Esophagus (tissue), 2 donors: ENCODE measurements at regions not wholly inside any gene's neighbourhood (a gene's known extent, or its start where the extent isn't known, plus 50 kb on each side); places are given as distances from the start of the nearest gene placed in this dataset.
A peak's percentile ranks its signal among the peaks of the same experiment; 100 is the strongest.
"Not testable (repeated sequence)": the region's sequence is repeated elsewhere in the genome, so short reads cannot be mapped to it uniquely, and the experiment has no call there.

Experiments
- H3K27ac ChIP-seq, 2 donors: one replicate each; pipeline ENCODE4 v1.5.1; 2013; ENCODE audit warnings: low read depth in 2 of 2, mild to moderate bottlenecking in 2 of 2, inconsistent platforms in 1 of 2, low read length in 1 of 2, moderate library complexity in 1 of 2
- H3K27me3 ChIP-seq, 2 donors: one replicate each; pipeline ENCODE4 v1.6.1; 2013; ENCODE audit warnings: low read length in 2 of 2, control low read depth in 1 of 2, mild to moderate bottlenecking in 1 of 2; ENCODE audit not compliant: insufficient read depth in 2 of 2, control insufficient read depth in 1 of 2
- H3K36me3 ChIP-seq, 2 donors: one replicate each; pipeline ENCODE4 v1.6.1; 2013; ENCODE audit warnings: low read length in 1 of 2; ENCODE audit not compliant: control insufficient read depth in 2 of 2, insufficient read depth in 2 of 2
- H3K4me1 ChIP-seq, 2 donors: one replicate each; pipeline ENCODE4 v1.6.1; 2013; ENCODE audit warnings: low read length in 1 of 2; ENCODE audit not compliant: control insufficient read depth in 2 of 2, insufficient read depth in 2 of 2
- H3K4me3 ChIP-seq, 2 donors: one replicate each; pipeline ENCODE4 v1.5.1; 2013; ENCODE audit warnings: low read length in 2 of 2, mild to moderate bottlenecking in 2 of 2, low read depth in 1 of 2, moderate library complexity in 1 of 2
- H3K9me3 ChIP-seq, 2 donors: one replicate each; pipeline ENCODE4 v1.6.1; 2013; ENCODE audit warnings: mild to moderate bottlenecking in 2 of 2, low read depth in 1 of 2, low read length in 1 of 2, moderate library complexity in 1 of 2; ENCODE audit not compliant: control insufficient read depth in 2 of 2, insufficient read depth in 1 of 2
- WGBS, 2 donors: extraction: QIAGEN DNeasy Blood & Tissue Kit; methylation state at CpG; one replicate each; pipeline ENCODE4 v1.1.7; 2013; 5-methylcytosine and 5-hydroxymethylcytosine counted together
- donor health status: healthy with polysubstance abuse.
- donor health status: Bipolar disorder and iron deficiency.

DNA sequence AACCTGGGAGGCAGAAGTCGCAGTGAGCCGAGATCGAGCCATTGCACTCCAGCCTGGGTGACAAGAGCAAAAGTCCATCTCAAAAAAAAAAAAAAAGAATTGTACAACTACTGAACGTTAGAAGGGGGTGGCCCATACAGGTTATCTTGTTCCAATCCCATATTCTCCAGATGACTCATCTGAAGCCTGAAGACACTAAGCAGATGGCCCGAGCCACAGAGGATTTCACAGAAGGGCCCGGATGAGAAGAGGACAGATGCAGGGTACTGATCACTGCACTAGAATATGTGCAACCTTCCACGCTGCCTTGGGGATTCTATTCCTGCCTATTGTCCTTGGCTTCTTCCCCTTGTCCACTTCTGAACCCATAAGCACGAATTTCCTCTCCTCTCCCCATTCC is 70.9 kb upstream of the UBASH3B start:
- H3K27ac ChIP-seq = no peak overlapping the region
- H3K4me3 ChIP-seq = no peak overlapping the region
- no peaks in the 10 kb centered on the region for H3K36me3 ChIP-seq
- no peaks in the 10 kb centered on the region for H3K4me1 ChIP-seq
- 81 to 86% methylated on average over 8 of the region's 8 CpGs for WGBS, 2 donors
- H3K27me3 ChIP-seq = no peaks in the 10 kb centered on the region
- H3K9me3 ChIP-seq = no peaks in the 10 kb centered on the region

DNA sequence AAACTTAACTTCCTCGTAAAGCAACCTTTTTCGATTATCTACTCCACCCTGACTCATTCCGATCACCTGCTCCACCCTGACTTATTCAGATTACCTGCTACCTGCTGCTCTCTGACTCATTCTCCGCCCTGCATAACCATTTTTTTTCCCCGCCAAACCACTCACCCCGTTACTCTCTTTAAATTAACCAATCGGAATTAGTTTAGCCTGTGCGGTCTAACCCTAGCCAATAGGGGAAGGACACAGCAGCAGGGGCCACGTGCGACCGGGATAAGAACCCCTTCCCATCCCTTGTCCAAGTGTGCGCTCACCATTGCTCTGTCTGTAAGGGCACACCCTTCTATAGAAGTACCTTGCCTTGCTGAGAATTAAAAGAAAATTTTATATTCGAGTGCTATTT is 75.5 kb upstream of the UBASH3B start:
- not testable (repeated sequence) for H3K4me1 ChIP-seq, H3K27ac ChIP-seq, H3K36me3 ChIP-seq, H3K27me3 ChIP-seq, H3K9me3 ChIP-seq, H3K4me3 ChIP-seq
- 40 to 47% methylated on average over 13 of the region's 13 CpGs for WGBS, 2 donors

DNA sequence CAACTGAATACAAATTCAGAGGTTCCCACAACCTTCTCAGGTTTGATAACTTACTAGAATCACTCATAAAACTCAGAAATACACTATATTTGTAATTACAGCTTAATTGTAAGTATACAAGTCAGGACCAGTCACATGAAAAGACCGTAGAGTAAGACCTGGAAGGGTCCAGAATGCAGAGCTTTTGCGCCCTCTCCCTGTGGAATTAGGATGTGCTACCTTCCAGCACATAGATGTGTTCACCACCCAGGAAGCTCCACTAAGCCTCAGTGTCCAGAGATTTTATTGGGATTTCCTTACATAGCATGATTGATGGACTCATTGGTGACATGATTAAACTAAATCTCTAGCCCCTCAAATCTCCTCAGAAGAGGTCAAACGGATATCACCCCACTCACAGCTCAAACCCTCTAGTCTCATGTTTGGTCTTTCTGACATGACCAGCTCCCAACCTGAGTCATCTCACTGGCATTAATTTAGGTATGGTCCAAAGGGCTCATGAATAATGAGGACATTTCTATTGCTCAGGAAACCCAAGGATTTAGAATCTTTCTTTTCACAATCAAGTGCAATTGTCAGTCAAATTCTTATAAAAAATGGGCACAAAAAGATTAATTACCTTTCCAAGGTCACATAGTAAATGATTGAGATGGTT is 77.2 kb upstream of the UBASH3B start:
- no peaks in the 10 kb centered on the region for H3K36me3 ChIP-seq
- H3K27me3 ChIP-seq = no peaks in the 10 kb centered on the region
- no peak overlapping the region for H3K27ac ChIP-seq
- WGBS, 2 donors = 74 to 76% methylated on average over 3 of the region's 3 CpGs
- no peaks in the 10 kb centered on the region for H3K4me1 ChIP-seq
- no peak overlapping the region for H3K4me3 ChIP-seq
- no peaks in the 10 kb centered on the region for H3K9me3 ChIP-seq

DNA sequence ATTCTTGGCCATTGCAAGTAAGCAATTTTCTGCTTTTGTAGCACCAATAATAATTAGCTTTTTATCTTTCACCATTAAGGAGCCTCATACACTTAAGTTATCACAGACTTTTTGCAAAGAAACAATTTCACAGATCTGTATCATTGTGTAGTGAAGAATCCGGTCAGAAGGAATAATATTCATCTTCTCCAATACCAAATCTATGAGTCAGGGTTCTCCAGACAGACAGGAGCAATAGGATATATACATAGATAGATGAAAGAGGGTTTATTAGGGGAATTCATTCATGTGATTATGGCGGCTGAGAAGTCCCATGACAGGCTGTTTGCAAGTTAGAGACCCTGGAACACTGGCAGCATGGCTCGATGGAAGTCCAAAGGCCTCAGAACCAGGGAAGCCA is 82.9 kb upstream of the UBASH3B start:
- whole genome bisulfite sequencing, 2 donors = 85 to 87% methylated on average over 3 of the region's 3 CpGs
- H3K4me3 ChIP-seq = no peak overlapping the region
- no peaks in the 10 kb centered on the region for H3K27me3 ChIP-seq
- no peaks in the 10 kb centered on the region for H3K36me3 ChIP-seq
- H3K27ac ChIP-seq = no peak overlapping the region
- H3K9me3 ChIP-seq = peaks cover 0 to 2% of the 10 kb centered on the region in 2 donors
- no peaks in the 10 kb centered on the region for H3K4me1 ChIP-seq

DNA sequence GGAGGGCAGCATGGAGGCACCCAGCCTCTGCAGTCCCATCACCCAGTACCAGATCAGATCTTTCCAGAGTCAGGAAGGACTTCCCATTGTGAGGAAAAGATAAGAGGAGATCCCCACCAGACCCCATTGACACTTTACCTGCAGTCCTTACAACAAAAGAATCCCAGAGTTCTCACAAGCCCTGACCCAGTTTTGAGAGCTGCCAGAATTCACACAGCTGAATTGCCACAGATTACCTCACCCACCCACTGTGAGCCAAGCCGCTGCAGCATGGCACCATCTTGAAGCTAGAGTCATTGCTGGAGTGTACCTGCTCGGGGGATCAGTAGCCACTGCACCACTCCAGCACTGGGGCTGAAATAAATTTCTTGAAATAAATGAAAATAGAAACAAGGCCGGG is 91.8 kb upstream of the UBASH3B start:
- no peak overlapping the region for H3K27ac ChIP-seq
- H3K27me3 ChIP-seq = no peaks in the 10 kb centered on the region
- H3K9me3 ChIP-seq = no peaks in the 10 kb centered on the region
- H3K36me3 ChIP-seq = no peaks in the 10 kb centered on the region
- 78 to 85% methylated on average over 3 of the region's 3 CpGs for WGBS, 2 donors
- no peaks in the 10 kb centered on the region for H3K4me1 ChIP-seq
- H3K4me3 ChIP-seq = no peak overlapping the region

DNA sequence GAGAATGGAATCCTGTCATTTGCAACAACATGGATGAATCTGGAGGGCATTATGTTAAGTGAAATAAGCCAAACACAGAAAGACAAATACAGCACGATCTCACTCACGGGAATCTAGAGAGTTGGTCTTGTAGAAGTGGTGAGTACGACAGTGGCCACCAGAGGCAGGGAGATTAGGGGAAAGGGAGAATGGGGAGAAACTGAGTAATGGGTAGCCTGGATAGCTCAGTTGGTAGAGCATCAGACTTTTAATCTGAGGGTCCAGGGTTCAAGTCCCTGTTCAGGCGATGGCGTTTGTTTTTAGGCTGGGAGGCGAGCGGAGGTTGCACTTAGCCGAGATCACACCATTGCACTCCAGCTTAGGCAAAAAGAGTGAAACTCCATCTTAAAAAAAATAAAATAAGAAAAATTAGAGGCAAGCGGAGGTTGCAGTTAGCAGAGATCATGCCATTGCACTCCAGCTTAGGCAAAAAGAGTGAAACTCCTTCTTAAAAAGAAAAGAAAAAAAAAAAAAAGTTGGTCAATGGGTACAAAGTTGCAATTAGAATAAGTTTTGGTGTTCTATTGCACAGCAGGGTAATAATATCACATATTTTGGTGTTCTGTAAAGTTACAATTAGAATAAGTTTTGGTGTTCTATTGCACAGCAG is 95.7 kb upstream of the UBASH3B start:
- no peaks in the 10 kb centered on the region for H3K4me1 ChIP-seq
- WGBS, 2 donors = 71 to 76% methylated on average over 9 of the region's 9 CpGs
- no peak overlapping the region for H3K4me3 ChIP-seq
- H3K27me3 ChIP-seq = no peaks in the 10 kb centered on the region
- H3K27ac ChIP-seq = no peak overlapping the region
- H3K36me3 ChIP-seq = no peaks in the 10 kb centered on the region
- no peaks in the 10 kb centered on the region for H3K9me3 ChIP-seq

DNA sequence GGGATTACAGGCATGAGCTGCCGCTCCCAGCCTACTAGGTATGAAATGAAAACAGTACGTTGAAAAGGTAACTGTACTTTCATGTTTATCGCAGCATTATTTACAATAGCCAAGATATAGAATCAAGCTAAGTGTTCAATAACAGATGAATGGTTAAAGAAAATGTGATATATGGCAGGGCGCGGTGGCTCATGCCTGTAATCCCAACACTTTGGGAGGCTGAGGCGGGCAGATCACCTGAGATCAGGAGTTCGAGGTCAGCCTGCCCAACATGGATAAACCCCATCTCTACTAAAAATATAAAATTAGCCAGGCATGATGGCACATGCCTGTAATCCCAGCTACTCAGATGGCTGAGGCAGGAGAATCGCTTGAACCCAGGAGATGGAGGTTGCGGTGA is 96.3 kb upstream of the UBASH3B start:
- H3K4me1 ChIP-seq, H3K27me3 ChIP-seq, H3K4me3 ChIP-seq, H3K9me3 ChIP-seq, H3K27ac ChIP-seq, H3K36me3 ChIP-seq: not testable (repeated sequence)
- 89 to 92% methylated on average over 9 of the region's 9 CpGs for WGBS, 2 donors

DNA sequence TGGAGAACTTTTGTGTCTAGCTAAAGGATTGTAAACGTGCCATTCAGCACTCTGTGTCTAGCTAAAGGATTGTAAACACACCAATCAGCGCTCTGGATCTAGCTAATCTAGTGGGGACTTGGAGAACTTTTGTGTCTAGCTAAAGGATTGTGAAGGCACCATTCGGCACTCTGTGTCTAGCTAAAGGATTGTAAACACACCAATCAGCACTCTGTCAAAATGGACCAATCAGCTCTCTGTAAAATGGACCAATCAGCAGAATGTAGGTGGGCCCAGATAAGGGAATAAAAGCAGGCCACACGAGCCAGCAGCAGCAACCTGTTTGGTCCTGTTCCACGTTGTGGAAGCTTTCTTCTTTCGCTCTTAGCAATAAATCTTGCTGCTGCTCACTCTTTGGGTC is 98.4 kb upstream of the UBASH3B start:
- H3K27me3 ChIP-seq, H3K36me3 ChIP-seq, H3K9me3 ChIP-seq, H3K27ac ChIP-seq, H3K4me1 ChIP-seq: not testable (repeated sequence)
- WGBS, 2 donors = 63 to 68% methylated on average over 6 of the region's 6 CpGs
- peak overlapping the region in 1 of 2 donors; percentile 31 for H3K4me3 ChIP-seq

DNA sequence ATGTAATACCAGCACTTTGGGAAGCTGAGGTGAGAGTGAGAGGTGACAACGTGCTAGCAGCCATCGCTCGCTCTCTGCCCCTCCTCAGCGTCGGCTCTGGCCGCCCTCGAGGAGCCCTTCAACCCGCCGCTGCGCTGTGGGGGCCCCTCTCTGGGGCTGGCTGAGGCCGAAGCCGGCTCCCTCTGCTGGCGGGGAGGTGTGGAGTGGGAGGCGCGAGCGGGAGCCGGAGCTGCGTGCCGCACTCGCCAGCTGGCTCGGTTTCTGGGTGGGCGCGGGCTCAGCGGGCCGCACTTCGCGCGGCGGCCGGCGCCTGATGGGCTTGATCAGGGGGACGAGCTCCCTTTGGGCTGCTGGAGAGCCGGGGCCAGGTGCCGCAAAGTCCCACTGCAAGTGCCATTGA is 98.9 kb upstream of the UBASH3B start:
- Histone ChIP-seq H3K27ac (no peak overlapping the region), H3K4me3 (peak overlapping the region; percentile 24 to 31)
- WGBS, 2 donors = 28 to 35% methylated on average over 33 to 34 of the region's 34 CpGs

DNA sequence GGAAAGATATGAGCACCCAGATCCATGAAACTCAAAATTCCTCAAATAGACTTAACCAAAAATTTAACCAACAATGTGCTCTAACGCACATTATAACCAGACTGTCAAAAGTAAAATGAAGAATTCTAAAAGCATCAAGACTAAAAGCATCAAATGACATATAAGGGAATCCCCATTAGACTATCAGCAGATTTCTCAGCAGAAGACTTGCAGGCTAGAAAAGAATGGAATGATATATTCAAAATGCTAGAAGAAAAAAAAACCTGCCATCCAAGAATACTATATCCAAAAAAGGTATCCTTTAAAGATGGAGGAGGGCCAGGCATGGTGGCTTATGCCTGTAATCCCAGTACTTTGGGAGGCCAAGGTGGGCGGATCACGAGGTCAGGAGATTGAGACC is 117.5 kb upstream of the UBASH3B start:
- peaks cover 0 to 2% of the 10 kb centered on the region in 2 donors for H3K9me3 ChIP-seq

More for the DNA sequence above, 98.9 kb upstream of the UBASH3B start:
- no peaks in the 10 kb centered on the region for H3K9me3 ChIP-seq
- no peaks in the 10 kb centered on the region for H3K27me3 ChIP-seq
- H3K4me1 ChIP-seq = no peaks in the 10 kb centered on the region
- no peaks in the 10 kb centered on the region for H3K36me3 ChIP-seq

More for the DNA sequence above, 117.5 kb upstream of the UBASH3B start:
- Histone ChIP-seq H3K4me1 (no peaks in the 10 kb centered on the region), H3K4me3 (no peak overlapping the region), H3K36me3 (no peaks in the 10 kb centered on the region), H3K27ac (no peak overlapping the region), H3K27me3 (no peaks in the 10 kb centered on the region)
- WGBS, 2 donors = 95 to 98% methylated on average over 3 of the region's 3 CpGs
